K562 (cell line): ENCODE measurements at regions not wholly inside any gene's neighbourhood (a gene's known extent, or its start where the extent isn't known, plus 50 kb on each side); places are given as distances from the start of the nearest gene placed in this dataset.

Experiments used
- ATAC-seq: fragments of 200-7000 bp; cut with Tn5 transposase; 3 replicates; pipeline ENCODE4 v1.9.1; 2020; ENCODE audit warnings: moderate library complexity
- BruUV-seq: library from RNA; stranded (reverse); fragments of 400-500 nt; replicated peaks from 2 replicates; lab custom pipeline; 2021; lab: Mats Ljungman, UMichigan
- CTCF ChIA-PET: fragments of 300-600 bp; formaldehyde crosslinking; extraction: SDS; loops from one replicate; lab custom pipeline; 2021; ENCODE audit warnings: low intra/inter-chr PET ratio; lab: Yijun Ruan, JAX
- POLR2A ChIA-PET: fragments of 300-600, 350-650 bp; sonication (Branson Sonifier 250); formaldehyde crosslinking; extraction: SDS; loops from one replicate; lab custom pipeline; 2021; ENCODE audit warnings: antibody characterized with exemption, inconsistent platforms; lab: Yijun Ruan, JAX
- DNase-seq, 4 experiments: peaks; one replicate each; pipeline versions ENCODE4 v3.0.0 to v3.0.0-alpha.2; 2011 to 2018; ENCODE audit warnings: low spot score in 3 of 4, mixed read lengths in 3 of 4; ENCODE audit errors: extremely low read depth in 1 of 4
- FAIRE-seq: peaks from 2 replicates; lab custom pipeline; 2011; peaks lifted over from hg19 to GRCh38; lab: Jason Lieb, UNC
- H2AFZ ChIP-seq: 2 replicates; pipeline ENCODE4 v1.6.0; 2011; ENCODE audit warnings: low read depth, low read length, control low read depth, inconsistent platforms
- H3K27ac ChIP-seq: fragments of 200-600 bp; 3 replicates; pipeline ENCODE4 v1.8.0; 2011; ENCODE audit warnings: low read depth, mild to moderate bottlenecking, control low read depth, inconsistent platforms, low read length, moderate library complexity, mixed read lengths; ENCODE audit errors: extremely low read depth
- H3K27me3 ChIP-seq, 2 experiments: fragments of 300-600 bp in 1 of 2; 2 replicates in 1 of 2; 3 replicates in 1 of 2; pipeline versions ENCODE4 v1.6.0 to v1.8.0; 2011; ENCODE audit warnings: inconsistent platforms in 2 of 2, low read length in 2 of 2, mild to moderate bottlenecking in 1 of 2, mixed read lengths in 1 of 2, moderate library complexity in 1 of 2; ENCODE audit not compliant: control insufficient read depth in 2 of 2, insufficient read depth in 2 of 2
- H3K36me3 ChIP-seq: fragments of 300-600 bp; 3 replicates; pipeline ENCODE4 v1.8.0; 2011; ENCODE audit warnings: mild to moderate bottlenecking, low read length, inconsistent platforms; ENCODE audit not compliant: control insufficient read depth, insufficient read depth
- H3K4me1 ChIP-seq, 2 experiments: fragments of 200-600 bp in 1 of 2; replicated peaks in 1 of 2; 2 replicates in 1 of 2; 3 replicates in 1 of 2; pipeline versions ENCODE4 v1.5.1 to v1.8.0; 2011; ENCODE audit warnings: inconsistent platforms in 2 of 2, low read length in 2 of 2, mild to moderate bottlenecking in 1 of 2, mixed read lengths in 1 of 2, moderate library complexity in 1 of 2; ENCODE audit not compliant: control insufficient read depth in 2 of 2, insufficient read depth in 2 of 2
- H3K4me2 ChIP-seq: 2 replicates; pipeline ENCODE4 v1.6.1; 2011; ENCODE audit warnings: low read length, control low read depth, inconsistent platforms, mixed read lengths; ENCODE audit not compliant: insufficient read depth
- H3K4me3 ChIP-seq: fragments of 200-600 bp; sonication (generic), shearing (Covaris generic); 2 replicates; pipeline ENCODE4 v1.5.1; 2016; ENCODE audit warnings: control low read depth, inconsistent platforms
- H3K79me2 ChIP-seq: fragments of 200-600 bp; 3 replicates; pipeline ENCODE4 v1.8.0; 2011; ENCODE audit warnings: low read length, inconsistent platforms; ENCODE audit not compliant: control insufficient read depth, insufficient read depth
- H3K9ac ChIP-seq, 2 experiments: 2 replicates each; pipeline versions ENCODE4 v1.6.0 to v1.6.1; 2011; ENCODE audit warnings: low read depth in 2 of 2, low read length in 2 of 2, control low read depth in 1 of 2, inconsistent platforms in 1 of 2, mild to moderate bottlenecking in 1 of 2, mixed read lengths in 1 of 2; ENCODE audit not compliant: insufficient read depth in 1 of 2
- H3K9me1 ChIP-seq: one replicate; pipeline ENCODE4 v1.6.0; 2011; ENCODE audit warnings: inconsistent platforms, mild to moderate bottlenecking, low read length, moderate library complexity; ENCODE audit not compliant: control insufficient read depth, insufficient read depth
- H3K9me3 ChIP-seq: replicated peaks from 2 replicates; pipeline ENCODE4 v1.5.1; 2011; ENCODE audit warnings: low read depth, low read length, inconsistent platforms; ENCODE audit not compliant: control insufficient read depth, insufficient read depth
- H4K20me1 ChIP-seq: replicated peaks from 2 replicates; pipeline ENCODE4 v1.6.1; 2011; ENCODE audit warnings: low read length, inconsistent platforms, mixed read lengths; ENCODE audit not compliant: control insufficient read depth, insufficient read depth
- CREM ChIP-seq: IDR thresholded peaks from 2 replicates; pipeline ENCODE4 v1.6.1; 2014; ENCODE audit warnings: antibody characterized with exemption, low read depth
- ELF4 ChIP-seq: fragments of 450-650 bp; formaldehyde crosslinking; IDR thresholded peaks from 2 replicates; pipeline ENCODE4 v1.4.0; 2022; ENCODE audit warnings: missing genetic modification characterization
- ESRRA ChIP-seq: fragments of 450-650 bp; IDR thresholded peaks from 2 replicates; pipeline ENCODE4 v1.6.1; 2014; ENCODE audit warnings: low read depth, mild to moderate bottlenecking, moderate library complexity, borderline replicate concordance
- HDAC1 ChIP-seq, 2 experiments: fragments of 450-650 bp; IDR thresholded peaks; 2 replicates each; pipeline ENCODE4 v1.6.1; 2016 to 2017; ENCODE audit warnings: inconsistent platforms in 1 of 2, mild to moderate bottlenecking in 1 of 2, moderate library complexity in 1 of 2
- HSF4 ChIP-seq: fragments of 250-450 bp; sonication (Bioruptor Pico); IDR thresholded peaks from 2 replicates; pipeline ENCODE4 v2.1.2; 2022; ENCODE audit warnings: mild to moderate bottlenecking, moderate library complexity, borderline replicate concordance
- JUND ChIP-seq, 2 experiments: IDR thresholded peaks; 2 replicates in 1 of 2; 3 replicates in 1 of 2; pipeline ENCODE4 v1.6.1; 2011; ENCODE audit warnings: borderline replicate concordance in 2 of 2, low read depth in 2 of 2, low read length in 2 of 2, improper control_type of control experiment in 1 of 2, missing biosample characterization in 1 of 2, missing genetic modification characterization in 1 of 2, missing genetic modification reagents in 1 of 2
- MAFF ChIP-seq: IDR thresholded peaks from 2 replicates; pipeline ENCODE4 v1.6.1; 2012; ENCODE audit warnings: low read length, improper control_type of control experiment
- MEF2D ChIP-seq: conservative IDR thresholded peaks from 2 replicates; pipeline ENCODE4 v1.6.1; 2016; ENCODE audit warnings: low read depth, missing genetic modification characterization, missing compliant biosample characterization
- MLLT1 ChIP-seq, 2 experiments: fragments of 450-650 bp; IDR thresholded peaks; 2 replicates each; pipeline ENCODE4 v1.6.1; 2016
- NCOA1 ChIP-seq: fragments of 450-650 bp; IDR thresholded peaks from 2 replicates; pipeline ENCODE4 v1.6.1; 2016; ENCODE audit warnings: low read depth
- NCOA6 ChIP-seq: fragments of 450-650 bp; IDR thresholded peaks from 2 replicates; pipeline ENCODE4 v1.6.1; 2017; ENCODE audit warnings: mild to moderate bottlenecking
- NFYB ChIP-seq: IDR thresholded peaks from 2 replicates; pipeline ENCODE4 v1.6.1; 2011; ENCODE audit warnings: mild to moderate bottlenecking, moderate library complexity; ENCODE audit not compliant: insufficient read length; ENCODE audit errors: extremely low read depth
- RFX1 ChIP-seq: fragments of 450-650 bp; IDR thresholded peaks from 2 replicates; pipeline ENCODE4 v1.6.1; 2016; ENCODE audit warnings: mild to moderate bottlenecking, moderate library complexity
- STAG1 ChIP-seq: sonication (generic); formaldehyde crosslinking; IDR thresholded peaks from 2 replicates; pipeline ENCODE4 v1.5.0; 2020; ENCODE audit warnings: missing genetic modification reagents, borderline replicate concordance
- ZBTB9 ChIP-seq: fragments of 450-650 bp; formaldehyde crosslinking; IDR thresholded peaks from 2 replicates; pipeline ENCODE4 v1.4.0; 2020; ENCODE audit warnings: mild to moderate bottlenecking, moderate library complexity
- WGBS: fragments of 100-300 bp; shearing (Covaris generic); methylation state at CpG from one replicate; pipeline ENCODE4 v1.1.6; 2016; ENCODE audit warnings: low coverage, mixed read lengths; ENCODE audit not compliant: insufficient coverage; ENCODE audit errors: missing lambda C conversion rate; 5-methylcytosine and 5-hydroxymethylcytosine counted together
- in situ Hi-C: fragments of 300-500 bp; cut with MboI; formaldehyde crosslinking; loops from 4 replicates; pipeline ENCODE4 v1.15.0; 2018; ENCODE audit warnings: inconsistent platforms, mixed read lengths
- intact Hi-C: fragments of 100-400 bp; cut with micrococcal nuclease; formaldehyde crosslinking; loops from 2 replicates; pipeline ENCODE4 v1.14.2; 2022
- TF ChIP-seq, protein P1 (sequence below): sonication (generic); formaldehyde crosslinking; IDR thresholded peaks from 2 replicates; pipeline ENCODE4 v1.8.0; 2023; ENCODE audit warnings: missing genetic modification reagents, mild to moderate bottlenecking, borderline replicate concordance

DNA sequence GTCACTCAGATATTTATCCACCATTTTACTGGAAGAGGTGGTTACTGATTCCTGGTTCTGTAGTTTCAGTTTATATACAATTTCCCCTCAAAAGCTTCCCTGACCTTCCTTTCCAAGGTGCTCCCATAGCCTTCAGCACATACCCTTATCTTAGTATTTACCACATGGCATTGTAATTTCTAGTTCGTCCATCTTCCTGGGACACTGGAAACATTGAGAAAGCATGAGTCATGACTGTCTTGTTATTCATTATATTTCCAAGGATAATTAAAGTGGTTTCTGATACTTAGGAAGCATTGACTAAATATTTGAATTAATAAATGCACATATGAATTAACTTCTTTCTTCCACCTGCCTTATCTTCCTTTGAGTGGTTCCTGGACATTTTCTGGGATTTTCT, 203.8 kb downstream of the ETAA1 start:
- Histone ChIP-seq H3K9ac (no peak overlapping the region), H3K36me3 (no peaks in the 10 kb centered on the region), H2AFZ (no peak overlapping the region), H3K9me1 (no peaks in the 10 kb centered on the region), H4K20me1 (no peaks in the 10 kb centered on the region), H3K27me3 (no peaks in the 10 kb centered on the region), H3K9me3 (no peaks in the 10 kb centered on the region), H3K79me2 (no peaks in the 10 kb centered on the region), H3K27ac (no peak overlapping the region), H3K4me2 (no peak overlapping the region), H3K4me3 (no peak overlapping the region), H3K4me1 (no peaks in the 10 kb centered on the region)
- BruUV-seq, result no TSS peak
- ChIA-PET POLR2A (no interaction called here), CTCF (no interaction called here)
- intact Hi-C loops (no loop called here), in situ Hi-C loops (no loop called here)
- 6% methylated on average over 1 of the region's 1 CpG for WGBS
- DNase-seq, result no peak
- no peak for FAIRE-seq
- no peak for ATAC-seq
- TF ChIP-seq STAG1 (CRISPR knock-in tag), result no peak
- TF ChIP-seq ZBTB9 (CRISPR knock-in tag), result no peak
- TF ChIP-seq HDAC1 (IDR thresholded peaks at IDR 0.05), result no peak
- no peak for TF ChIP-seq CREM
- no peak for TF ChIP-seq NFYB
- no peak for TF ChIP-seq MAFF
- TF ChIP-seq ELF4 (CRISPR knock-in tag), result no peak
- no peak for TF ChIP-seq MEF2D (tag)
- no peak for TF ChIP-seq JUND (IDR thresholded peaks at IDR 0.05; ENCODE audit: borderline replicate concordance, low read depth, low read length)
- no peak for TF ChIP-seq JUND (tag; IDR thresholded peaks at IDR 0.05; ENCODE audit: borderline replicate concordance, low read depth, low read length)
- TF ChIP-seq HSF4 (CRISPR knock-in tag), result no peak
- TF ChIP-seq NCOA6, result no peak
- no peak for TF ChIP-seq MLLT1 (IDR thresholded peaks at IDR 0.05)
- no peak for TF ChIP-seq RFX1
- TF ChIP-seq, protein P1, sequence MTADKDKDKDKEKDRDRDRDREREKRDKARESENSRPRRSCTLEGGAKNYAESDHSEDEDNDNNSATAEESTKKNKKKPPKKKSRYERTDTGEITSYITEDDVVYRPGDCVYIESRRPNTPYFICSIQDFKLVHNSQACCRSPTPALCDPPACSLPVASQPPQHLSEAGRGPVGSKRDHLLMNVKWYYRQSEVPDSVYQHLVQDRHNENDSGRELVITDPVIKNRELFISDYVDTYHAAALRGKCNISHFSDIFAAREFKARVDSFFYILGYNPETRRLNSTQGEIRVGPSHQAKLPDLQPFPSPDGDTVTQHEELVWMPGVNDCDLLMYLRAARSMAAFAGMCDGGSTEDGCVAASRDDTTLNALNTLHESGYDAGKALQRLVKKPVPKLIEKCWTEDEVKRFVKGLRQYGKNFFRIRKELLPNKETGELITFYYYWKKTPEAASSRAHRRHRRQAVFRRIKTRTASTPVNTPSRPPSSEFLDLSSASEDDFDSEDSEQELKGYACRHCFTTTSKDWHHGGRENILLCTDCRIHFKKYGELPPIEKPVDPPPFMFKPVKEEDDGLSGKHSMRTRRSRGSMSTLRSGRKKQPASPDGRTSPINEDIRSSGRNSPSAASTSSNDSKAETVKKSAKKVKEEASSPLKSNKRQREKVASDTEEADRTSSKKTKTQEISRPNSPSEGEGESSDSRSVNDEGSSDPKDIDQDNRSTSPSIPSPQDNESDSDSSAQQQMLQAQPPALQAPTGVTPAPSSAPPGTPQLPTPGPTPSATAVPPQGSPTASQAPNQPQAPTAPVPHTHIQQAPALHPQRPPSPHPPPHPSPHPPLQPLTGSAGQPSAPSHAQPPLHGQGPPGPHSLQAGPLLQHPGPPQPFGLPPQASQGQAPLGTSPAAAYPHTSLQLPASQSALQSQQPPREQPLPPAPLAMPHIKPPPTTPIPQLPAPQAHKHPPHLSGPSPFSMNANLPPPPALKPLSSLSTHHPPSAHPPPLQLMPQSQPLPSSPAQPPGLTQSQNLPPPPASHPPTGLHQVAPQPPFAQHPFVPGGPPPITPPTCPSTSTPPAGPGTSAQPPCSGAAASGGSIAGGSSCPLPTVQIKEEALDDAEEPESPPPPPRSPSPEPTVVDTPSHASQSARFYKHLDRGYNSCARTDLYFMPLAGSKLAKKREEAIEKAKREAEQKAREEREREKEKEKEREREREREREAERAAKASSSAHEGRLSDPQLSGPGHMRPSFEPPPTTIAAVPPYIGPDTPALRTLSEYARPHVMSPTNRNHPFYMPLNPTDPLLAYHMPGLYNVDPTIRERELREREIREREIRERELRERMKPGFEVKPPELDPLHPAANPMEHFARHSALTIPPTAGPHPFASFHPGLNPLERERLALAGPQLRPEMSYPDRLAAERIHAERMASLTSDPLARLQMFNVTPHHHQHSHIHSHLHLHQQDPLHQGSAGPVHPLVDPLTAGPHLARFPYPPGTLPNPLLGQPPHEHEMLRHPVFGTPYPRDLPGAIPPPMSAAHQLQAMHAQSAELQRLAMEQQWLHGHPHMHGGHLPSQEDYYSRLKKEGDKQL (CRISPR knock-in tag), result no peak
- TF ChIP-seq ESRRA, result no peak
- no peak for TF ChIP-seq NCOA1
